ENCODE measurements at regions not wholly inside any gene's neighbourhood (a gene's known extent, or its start where the extent isn't known, plus 50 kb on each side); places are given as distances from the start of the nearest gene placed in this dataset.

GRCh38 chr2:41663056-41663455 is 384.8 kb upstream of the PKDCC start:
- TF ChIP-seq CTCF (IDR thresholded peaks at IDR 0.05; ENCODE audit: insufficient read depth, low read depth, low read length, missing control alignments): no peak
- DNase-seq (ENCODE audit: low read depth): no peak
- H3K4me3 ChIP-seq (ENCODE audit: low read depth, low read length): no peak overlapping the region

GRCh38 chr2:41668529-41668928 is 379.3 kb upstream of the PKDCC start:
- DNase-seq (ENCODE audit: low read depth): no peak
- TF ChIP-seq CTCF (IDR thresholded peaks at IDR 0.05; ENCODE audit: insufficient read depth, low read depth, low read length, missing control alignments): no peak

GRCh38 chr2:41678639-41679038 is 369.2 kb upstream of the PKDCC start:
- TF ChIP-seq CTCF (IDR thresholded peaks at IDR 0.05; ENCODE audit: insufficient read depth, low read depth, low read length, missing control alignments): no peak
- no peak for DNase-seq (ENCODE audit: low read depth)
- H3K4me3 ChIP-seq (ENCODE audit: low read depth, low read length): no peak overlapping the region

More at GRCh38 chr2:41668529-41668928, 379.3 kb upstream of the PKDCC start:
- H3K4me3 ChIP-seq (ENCODE audit: low read depth, low read length): no peak overlapping the region

- TF ChIP-seq CTCF (IDR thresholded peaks at IDR 0.05; ENCODE audit: insufficient read depth, low read depth, low read length, missing control alignments): no peak
- H3K4me3 ChIP-seq (ENCODE audit: low read depth, low read length): no peak overlapping the region
- DNase-seq (ENCODE audit: low read depth): no peak
Observed at GRCh38 chr2:41686156-41686555, 361.7 kb upstream of the PKDCC start.

- no peak overlapping the region for H3K4me3 ChIP-seq (ENCODE audit: low read depth, low read length)
- TF ChIP-seq CTCF (IDR thresholded peaks at IDR 0.05; ENCODE audit: insufficient read depth, low read depth, low read length, missing control alignments): no peak
- no peak for DNase-seq (ENCODE audit: low read depth)
Observed at GRCh38 chr2:41691561-41691960, 356.3 kb upstream of the PKDCC start.

GRCh38 chr2:41694536-41695049 is 353.2 kb upstream of the PKDCC start:
- no peak for TF ChIP-seq CTCF (IDR thresholded peaks at IDR 0.05; ENCODE audit: insufficient read depth, low read depth, low read length, missing control alignments)
- H3K4me3 ChIP-seq (ENCODE audit: low read depth, low read length): no peak overlapping the region
- DNase-seq (ENCODE audit: low read depth): no peak

All from GM12865 (cell line).